HG03432 (cell line): ENCODE measurements at regions not wholly inside any gene's neighbourhood (a gene's known extent, or its start where the extent isn't known, plus 50 kb on each side); places are given as distances from the start of the nearest gene placed in this dataset.
"Not testable (repeated sequence)": the region's sequence is repeated elsewhere in the genome, so short reads cannot be mapped to it uniquely, and the experiment has no call there.

Experiments
- ATAC-seq: cut with Tn5 transposase; IDR thresholded peaks from one replicate; pipeline ENCODE4 v1.9.1; 2021; ENCODE audit warnings: mild to moderate bottlenecking, moderate library complexity; ENCODE audit not compliant: unreplicated experiment

DNA sequence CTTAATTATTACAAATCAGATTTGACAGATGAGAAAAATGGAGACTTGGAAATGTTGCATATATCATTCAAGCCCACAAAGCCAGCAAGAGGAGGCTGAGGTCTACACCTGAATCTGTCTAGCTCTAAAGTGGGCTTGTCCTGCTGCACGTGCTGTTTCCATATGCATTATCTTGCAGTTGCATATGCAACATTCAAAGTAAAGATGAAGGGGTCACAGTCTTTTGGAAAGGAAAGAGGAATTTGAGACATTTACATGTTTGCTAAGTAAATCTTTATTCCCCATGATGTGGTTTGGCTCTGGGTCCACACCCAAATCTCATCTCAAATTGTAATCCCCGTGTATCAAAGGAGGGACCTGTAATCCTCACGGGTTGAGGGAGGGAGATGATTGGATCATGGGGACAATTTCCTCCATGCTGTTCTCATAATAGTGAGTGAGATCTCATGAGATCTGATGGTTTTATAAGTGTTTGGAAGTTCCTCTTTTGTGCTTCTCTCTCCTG, 98.3 kb downstream of the BACH1 start:
- ATAC-seq: no peak

DNA sequence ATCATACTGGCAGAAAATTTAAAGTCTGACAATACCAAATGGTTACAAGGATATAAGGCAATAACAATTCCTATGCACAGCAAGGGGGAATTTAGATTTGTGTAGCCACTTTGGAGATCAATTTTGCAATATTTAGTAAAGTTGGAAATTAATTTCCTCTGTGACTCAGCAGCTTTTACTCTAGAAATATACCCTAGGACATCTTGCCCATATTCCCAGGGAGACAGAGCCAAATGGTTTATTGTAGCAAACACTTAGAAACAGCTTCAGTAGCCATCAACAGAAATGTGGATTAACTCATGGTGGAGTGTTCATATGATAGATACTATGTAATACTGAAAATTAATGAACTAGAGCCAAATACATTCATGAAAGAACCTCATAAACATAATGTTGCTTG, 104.6 kb downstream of the BACH1 start:
- no peak for ATAC-seq

DNA sequence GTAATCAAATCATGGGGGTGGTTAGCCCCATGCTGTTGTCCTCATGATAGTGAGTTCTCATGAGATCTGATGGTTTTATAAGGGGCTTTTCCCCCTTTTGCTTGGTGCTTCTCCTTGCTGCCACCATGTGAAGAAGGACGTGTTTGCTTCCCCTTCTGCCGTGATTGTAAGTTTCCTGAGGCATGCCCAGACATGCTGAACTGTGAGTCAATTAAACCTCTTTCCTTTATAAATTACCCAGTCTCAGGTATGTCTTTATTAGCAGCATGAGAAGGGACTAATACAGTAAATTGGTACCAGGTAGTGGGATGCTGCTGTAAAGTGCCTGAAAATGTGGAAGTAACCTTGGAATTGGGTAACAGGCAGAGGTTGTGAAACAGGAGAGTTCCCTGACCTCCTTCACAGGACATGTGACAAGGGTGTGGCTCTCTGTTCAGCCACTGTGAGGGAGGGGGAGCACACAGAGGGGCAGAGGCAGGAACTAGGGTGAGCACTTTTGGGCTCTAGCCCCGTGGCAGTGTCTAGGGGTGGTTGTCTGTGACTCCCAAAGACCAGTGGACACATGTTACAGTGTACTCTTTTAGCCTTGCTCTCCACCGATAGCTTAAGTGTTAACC, 105.3 kb downstream of the BACH1 start:
- ATAC-seq: no peak

DNA sequence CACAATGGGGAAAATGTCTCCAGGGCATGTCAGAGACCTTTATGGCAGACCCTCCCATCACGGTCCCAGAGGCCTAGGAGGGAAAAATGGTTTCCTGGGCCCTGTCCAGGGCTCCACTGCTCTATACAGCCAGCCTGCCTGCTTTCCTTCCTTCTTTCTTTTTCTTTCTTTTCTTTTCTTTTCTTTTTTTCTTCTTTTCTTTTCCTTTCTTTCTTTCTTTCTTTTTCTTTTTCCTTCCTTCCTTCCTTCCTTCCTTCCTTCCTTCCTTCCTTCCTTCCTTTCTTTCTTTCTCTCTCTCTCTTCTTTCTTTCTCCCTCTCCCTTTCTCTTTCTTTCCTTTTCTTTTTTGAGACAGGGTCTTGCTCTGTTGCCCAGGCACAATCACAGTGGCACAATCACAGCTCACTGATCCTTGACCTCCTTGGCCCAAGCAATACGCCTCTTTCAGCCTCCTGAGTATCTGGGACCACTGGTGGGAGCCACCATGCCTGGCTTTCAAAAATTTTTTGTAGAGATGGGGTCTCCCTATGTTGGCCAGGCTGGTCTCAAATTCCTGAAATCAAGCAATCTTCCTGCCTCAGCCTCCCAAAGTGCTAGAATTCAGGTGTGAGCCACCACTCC, 106.9 kb downstream of the BACH1 start:
- no peak for ATAC-seq

DNA sequence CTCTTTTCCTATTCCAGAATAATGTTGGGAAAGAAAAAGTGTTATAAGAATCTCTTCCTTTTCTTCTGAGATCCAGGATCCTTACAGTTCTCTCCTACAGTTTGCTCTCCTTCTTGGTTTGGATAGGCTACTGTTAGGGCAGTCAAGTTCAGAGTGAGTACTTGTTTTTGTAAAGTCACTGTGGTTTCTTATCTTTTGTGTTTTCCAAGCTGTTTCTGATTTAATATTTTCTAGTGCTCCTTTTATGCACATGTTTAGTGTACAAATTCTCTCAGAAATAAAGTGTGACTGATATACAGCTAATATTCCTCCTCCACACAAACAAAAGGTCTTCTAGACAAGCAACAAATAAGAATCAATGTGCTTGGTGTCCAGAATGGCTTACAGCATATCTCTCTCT, 107.7 kb downstream of the BACH1 start:
- no peak for ATAC-seq

DNA sequence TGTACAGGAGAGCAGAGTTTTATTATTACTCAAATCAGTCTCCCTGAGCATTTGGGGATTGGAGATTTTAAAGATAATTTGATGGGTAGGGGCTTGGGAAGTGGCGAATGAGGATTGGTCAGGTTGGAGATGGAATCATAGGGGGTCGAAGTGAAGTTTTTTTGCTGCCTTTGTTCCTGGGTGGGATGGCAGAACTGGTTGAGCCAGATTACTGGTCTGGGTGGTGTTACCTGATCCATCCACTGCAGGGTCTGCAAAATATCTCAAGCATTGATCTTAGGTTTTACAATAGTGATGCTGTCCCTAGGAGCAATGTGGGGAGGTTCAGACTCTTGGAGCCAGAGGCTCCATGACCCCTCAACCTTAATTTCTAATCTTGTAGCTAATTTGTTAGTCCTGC, 108.8 kb downstream of the BACH1 start:
- ATAC-seq: no peak

DNA sequence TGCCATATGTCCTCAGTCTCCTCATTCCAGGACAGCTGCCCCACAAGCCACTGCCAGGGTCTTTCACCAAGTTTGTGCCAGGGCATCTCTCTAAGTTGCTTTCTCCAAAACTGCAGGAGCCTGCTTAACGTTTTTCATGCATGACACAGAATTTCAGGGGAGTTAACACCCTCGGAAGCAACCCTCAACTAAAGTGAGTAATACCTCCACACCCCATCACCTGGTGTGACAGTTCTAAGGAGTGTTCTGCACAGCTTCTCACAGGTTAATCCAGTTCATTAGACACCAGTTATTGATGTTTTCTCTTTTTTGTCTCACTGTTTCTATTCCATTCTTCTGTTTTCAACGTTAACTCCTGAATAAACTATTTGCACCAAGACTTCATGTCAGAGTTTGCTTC, 115.0 kb downstream of the BACH1 start:
- ATAC-seq: no peak

DNA sequence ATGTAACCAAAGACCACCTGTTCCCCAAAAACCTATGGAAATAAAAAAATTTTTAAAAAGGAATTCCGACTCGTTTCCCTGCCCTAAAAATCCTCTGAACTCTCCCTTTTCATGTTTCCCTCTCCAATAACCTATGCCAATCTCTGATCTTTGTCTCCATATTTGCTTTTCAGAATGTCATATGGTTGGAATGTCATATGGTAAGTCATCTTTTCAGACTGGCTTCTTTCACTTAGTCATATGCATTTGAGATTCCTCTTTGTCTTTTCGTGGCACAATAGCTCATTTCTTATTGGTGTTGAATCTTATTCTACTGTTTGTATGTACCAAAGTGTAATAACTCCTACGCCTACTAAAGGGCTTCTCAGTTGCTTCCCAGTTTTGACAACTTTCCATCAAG, 117.5 kb downstream of the BACH1 start:
- no peak for ATAC-seq

DNA sequence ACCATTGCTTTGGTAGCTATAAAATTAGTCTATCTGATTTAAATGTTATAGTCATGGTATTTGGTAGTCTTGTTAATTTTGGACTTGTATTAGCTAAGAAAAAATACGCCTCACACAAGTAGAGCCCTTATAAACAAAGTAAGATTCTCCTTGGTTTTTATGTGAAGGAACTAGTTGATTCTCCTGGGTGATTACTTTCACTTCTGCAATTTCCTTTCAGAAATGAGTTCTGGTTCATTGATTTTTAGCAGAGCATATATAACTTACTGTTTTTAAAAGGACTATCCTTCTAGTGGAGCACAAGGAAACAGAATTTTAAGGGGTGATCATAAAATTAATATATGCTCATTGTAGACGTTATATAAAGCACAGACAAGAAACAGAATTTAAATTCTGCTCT, 120.1 kb downstream of the BACH1 start:
- ATAC-seq: peak; percentile 88

DNA sequence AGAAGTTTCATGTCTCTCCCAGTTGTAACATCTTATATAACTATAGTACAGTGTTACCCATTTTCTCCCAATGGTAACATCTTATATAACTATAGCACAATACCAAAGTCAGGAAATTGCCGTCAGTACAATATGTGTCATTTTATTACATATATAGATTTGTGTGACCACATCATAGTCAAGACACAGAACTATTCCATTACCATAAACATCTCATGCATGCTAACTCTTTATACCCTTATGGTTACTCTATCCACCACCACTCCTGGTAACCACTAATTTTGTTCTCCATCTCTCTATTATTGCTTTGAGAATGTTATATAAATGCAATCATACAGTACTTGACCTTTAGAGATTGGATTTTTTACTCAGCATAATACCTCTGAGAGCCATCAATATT, 120.7 kb downstream of the BACH1 start:
- no peak for ATAC-seq

DNA sequence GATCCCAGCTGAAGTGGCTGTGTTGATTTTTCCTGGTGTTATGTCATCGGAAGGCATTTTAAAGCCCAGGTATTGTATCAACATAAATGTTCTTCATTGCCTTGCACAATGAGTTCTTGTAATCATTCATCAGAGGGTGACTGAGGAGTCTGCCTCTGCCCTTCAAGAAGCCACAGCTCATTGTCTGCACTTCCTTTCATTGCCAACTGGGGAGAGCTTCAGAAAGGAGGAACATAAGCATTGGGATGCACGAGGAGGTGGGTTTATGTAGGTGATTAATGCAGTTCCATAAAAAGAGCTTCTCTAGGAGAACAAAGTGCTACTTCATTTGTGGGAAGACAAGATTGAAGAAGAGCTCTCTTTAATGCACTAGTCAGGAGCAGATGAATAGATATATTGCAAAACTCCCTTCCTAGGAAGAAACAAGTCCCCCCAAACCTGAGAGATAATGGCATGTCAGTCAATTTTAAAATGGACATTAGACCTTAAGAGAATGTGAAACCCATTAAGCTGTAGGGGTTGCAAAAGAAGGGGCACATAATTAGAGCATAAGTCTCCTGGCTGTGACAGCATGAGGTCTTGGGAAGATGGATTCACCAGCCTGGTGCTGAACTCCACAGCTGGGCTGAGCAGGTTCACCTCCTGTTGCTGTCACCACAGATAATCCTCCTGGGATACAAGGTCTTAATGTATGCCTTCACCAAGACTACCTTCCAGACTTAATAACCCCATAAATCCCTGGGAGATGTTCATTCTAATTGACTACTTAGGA, 124.6 kb downstream of the BACH1 start:
- no peak for ATAC-seq

DNA sequence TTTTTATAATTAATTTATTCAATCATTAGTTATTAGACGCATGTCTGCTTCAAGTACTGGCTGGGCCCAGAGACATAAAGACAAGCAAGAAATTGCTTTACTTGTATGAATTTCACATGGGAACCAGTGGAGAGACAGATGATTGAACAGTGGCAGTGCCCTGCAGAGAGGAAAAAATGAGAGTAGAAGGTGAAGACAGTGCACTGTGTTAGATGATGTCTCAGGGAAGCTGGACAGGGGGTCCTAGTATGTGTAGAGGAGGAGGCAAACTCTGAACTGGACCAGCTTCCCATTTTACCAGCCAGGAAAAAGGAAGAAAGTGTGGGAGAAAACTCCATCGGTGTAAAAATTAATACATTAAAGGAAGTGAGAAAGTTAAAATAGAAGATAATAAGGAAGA, 126.0 kb downstream of the BACH1 start:
- ATAC-seq: no peak

DNA sequence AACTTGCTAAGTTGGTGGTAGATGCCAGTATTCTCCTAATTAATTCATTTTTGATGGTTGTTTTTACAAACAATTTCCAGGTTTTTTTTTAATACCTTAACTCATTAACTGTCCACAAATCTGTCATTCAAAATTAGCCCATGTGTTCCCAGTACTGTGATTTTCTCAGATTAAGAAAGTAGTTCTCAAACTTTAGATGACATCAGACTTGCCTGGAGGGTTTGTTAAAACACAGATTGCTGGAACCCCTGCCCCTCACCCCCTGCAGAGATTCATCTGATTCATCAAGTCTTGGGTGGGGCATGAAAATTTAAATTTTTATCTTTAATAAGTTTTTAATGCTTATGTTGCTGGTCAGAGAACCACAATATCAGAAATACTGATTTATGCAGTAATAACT, 130.5 kb downstream of the BACH1 start:
- no peak for ATAC-seq

DNA sequence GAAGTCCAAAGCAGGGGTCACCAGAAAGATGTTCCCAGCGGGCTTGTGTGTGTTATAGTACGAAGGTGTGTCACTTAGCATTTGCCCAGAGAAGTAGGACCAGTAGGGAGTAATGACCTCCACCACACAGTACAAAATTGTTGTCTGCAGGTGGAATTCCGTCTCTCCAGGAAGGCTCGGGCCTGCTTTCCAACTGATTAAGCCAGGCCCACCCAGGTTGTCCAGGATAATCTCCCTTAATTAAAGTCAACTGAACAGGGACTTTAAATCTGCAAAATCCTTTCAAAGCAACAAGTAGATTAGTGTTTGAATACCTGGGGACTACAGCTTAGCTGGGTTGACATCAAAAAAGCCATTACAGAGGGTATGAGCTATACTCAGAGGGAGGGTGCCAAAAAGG, 131.3 kb downstream of the BACH1 start:
- no peak for ATAC-seq

DNA sequence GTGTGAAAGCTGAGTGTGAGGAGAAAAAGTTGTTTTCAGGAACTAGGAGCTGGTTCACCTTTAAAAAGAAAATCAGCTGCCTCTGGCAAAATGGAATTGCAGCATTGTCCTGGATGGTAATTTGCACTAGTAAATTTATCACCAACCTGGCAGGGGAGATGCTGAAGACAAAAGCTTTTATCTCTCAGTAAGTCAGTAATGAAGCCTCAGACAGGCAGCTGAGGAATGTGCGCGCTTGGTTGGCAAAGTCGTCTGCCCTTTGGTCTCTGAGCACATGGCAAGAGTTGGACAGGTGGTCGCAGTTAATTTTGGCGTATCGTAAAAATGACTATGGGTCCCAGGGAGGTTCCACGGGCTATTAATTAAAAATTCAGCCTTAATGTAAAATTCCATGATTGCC, 131.9 kb downstream of the BACH1 start:
- no peak for ATAC-seq

DNA sequence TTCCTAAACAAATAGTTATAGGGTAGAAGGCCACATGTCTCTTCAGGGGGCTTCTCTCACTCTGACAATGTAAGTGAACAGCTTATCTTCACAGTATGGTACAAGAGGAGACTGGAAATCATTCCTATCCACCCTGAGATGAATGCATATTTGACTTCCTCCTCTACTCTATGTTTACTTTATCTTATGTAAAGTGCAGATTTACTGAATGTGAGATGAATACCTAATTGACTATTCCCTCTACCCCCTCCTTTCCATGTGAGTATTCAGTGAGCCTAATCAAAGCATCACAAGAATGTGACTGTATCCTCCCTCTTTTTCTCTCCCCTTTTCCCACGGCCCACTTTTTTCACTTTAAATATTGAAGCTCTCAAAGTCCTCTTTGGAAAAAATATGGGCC, 132.5 kb downstream of the BACH1 start:
- ATAC-seq: no peak

DNA sequence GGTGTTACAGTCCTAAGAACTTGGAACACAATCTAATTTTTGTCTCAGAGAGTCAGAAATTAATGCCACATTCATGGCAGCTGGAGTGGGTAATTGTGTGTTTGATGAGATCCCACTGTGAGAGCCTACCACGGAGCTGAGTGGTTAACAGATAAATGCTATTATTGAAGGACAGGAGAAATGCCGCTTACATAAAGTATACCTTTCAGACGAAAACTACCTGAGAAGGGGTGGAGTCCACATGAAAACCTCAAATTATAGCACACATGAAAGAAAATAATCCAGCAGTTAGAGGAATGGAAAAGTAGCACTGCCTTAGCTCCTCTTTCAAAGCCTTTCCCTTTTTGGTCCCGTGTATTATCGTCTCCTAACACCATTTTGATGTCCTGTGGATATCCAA, 133.0 kb downstream of the BACH1 start:
- no peak for ATAC-seq

DNA sequence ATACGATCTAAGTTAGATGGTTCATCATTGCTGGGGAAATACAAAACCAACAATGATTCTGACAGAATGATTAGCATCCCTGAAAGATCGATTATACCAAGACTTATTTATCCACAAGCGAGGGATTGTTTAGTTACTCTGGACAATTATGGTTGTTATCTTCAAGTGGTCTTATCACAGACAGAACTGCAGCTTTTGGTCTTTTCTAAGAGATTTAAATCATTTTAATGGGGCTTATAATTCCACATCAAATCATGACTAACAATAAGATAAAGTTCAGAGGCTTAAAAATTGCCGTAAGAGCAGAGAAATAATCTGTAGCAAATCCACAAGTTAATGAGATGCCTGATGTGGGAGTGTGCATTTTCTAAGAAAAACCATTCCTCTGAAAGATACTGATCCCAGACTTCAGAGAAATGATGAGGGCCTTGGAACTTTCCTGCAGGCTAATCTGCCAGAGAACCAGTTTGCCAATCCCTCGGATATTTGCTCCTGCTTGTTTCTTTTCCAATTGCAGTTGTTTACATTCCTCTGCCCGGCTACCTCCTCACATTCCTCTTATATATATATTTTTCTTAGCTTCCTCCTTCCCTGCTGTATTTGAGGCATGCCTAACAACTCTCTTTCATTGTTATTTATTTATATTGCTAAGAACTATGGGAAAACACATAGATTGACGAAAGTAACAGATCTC, 134.8 kb downstream of the BACH1 start:
- no peak for ATAC-seq

DNA sequence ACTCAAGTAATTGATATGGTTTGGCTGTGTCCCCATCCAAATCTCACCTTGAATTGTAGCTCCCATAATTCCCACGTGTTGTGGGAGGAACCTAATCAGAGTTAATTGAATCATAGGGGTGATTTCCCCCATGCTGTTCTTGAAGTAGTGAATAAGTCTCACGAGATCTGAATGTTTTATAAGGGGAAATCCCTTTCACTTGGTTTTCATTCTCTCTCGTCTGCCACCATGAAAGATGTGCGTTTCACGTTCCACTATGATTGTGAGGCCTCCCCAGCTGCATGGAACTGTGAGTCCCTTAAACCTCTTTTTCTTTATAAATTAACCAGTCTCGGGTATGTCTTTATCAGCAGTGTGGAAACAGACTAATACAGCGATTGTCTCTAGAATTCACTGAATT, 135.4 kb downstream of the BACH1 start:
- ATAC-seq: no peak

DNA sequence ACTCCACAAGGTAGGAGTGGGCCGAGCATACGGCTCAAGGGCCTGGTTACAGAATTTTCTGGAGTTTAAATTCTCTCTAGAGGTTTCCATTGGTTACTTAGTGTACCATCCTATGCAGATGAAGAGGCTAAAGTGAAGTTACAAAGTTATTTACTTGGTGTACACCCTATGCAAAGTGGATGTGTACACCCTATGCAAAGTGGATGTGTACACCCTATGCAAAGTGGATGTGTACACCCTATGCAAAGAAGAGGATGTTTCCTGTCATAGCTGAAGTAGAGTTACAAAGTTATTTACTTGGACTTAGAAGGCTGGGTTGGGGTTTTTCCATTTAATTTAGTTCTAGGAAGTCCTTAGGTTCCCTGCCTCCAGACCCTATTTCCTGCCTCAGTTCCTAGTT, 136.3 kb downstream of the BACH1 start:
- ATAC-seq: not testable (repeated sequence)

DNA sequence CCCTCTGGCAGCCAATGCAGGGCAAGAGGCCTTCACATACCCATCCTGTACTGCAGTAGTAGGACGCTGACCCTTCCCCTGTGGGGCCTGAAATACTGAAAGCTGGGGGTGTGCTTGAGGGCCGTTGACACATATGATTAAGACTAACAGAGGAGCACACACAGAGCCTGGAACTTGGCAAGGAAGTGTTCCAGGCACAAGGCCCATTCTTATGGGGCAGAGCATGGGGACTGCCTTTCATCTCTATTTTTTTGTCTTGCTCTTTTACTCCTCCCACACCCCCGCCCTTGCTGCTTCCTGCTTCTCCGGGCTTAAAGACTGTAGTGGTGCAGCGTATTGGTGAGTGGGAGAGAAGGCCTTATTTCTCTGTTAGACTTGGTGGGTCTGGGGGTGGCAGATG, 137.4 kb downstream of the BACH1 start:
- ATAC-seq: no peak

DNA sequence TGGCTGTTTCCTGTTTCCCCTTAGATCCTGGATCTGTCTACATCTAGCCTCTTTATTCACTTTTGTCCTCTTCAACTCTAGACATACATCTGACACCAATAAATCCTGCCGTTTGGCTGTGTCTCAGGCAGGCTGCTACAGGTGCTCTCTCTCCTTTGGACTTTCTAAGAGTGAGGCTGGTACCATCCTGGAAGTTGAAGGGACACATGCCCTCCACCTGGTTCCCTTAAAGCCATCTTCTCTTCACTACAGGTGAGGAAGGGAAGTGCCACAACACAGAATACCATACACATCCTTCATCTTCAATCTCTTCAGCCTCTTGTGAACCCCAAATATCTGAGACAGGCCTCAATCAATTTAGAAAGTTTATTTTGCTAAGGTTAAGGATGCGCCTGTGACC, 137.9 kb downstream of the BACH1 start:
- ATAC-seq: no peak
